HCT116 (cell line): ENCODE measurements at regions not wholly inside any gene's neighbourhood (a gene's known extent, or its start where the extent isn't known, plus 50 kb on each side); places are given as distances from the start of the nearest gene placed in this dataset.

Experiments
- ATAC-seq: fragments of 200-7000 bp; cut with Tn5 transposase; 2 replicates; pipeline ENCODE4 v1.9.1; 2020; ENCODE audit warnings: mild to moderate bottlenecking, moderate library complexity
- BruUV-seq: library from RNA; stranded (reverse); fragments of 400-500 nt; replicated peaks from 2 replicates; lab custom pipeline; 2021; lab: Mats Ljungman, UMichigan
- CTCF ChIA-PET: fragments of 300-600 bp; sonication (Branson Sonifier 250); formaldehyde crosslinking; loops from one replicate; lab custom pipeline; 2021; ENCODE audit warnings: antibody characterized with exemption; lab: Charles Lee
- POLR2A ChIA-PET: fragments of 300-600, 350-600 bp; sonication (Branson Sonifier 250); formaldehyde crosslinking; loops from one replicate; lab custom pipeline; 2021; ENCODE audit warnings: antibody characterized with exemption; lab: Charles Lee
- RAD21 ChIA-PET, 2 experiments: fragments of 300-600 bp; sonication (Branson Sonifier 250); formaldehyde crosslinking; loops; one replicate each; lab custom pipeline; 2023; ENCODE audit warnings: low total read pairs in 2 of 2; ENCODE audit not compliant: uncharacterized antibody in 2 of 2, unreplicated experiment in 2 of 2, low non-redundant PET in 1 of 2; lab: Charles Lee
- DNase-seq: peaks from one replicate; pipeline ENCODE4 v3.0.0-alpha.2; 2010; ENCODE audit warnings: low read depth, low spot score
- H2AFZ ChIP-seq: fragments of 200-600 bp; shearing (Covaris generic), sonication (generic); 2 replicates; pipeline ENCODE4 v1.6.1; 2017; ENCODE audit warnings: low read depth, mixed run types, mixed read lengths, antibody characterized with exemption, low read length; ENCODE audit not compliant: poor library complexity, severe bottlenecking
- H3K27ac ChIP-seq: 2 replicates; pipeline ENCODE4 v1.5.1; 2012; ENCODE audit warnings: low read depth, low read length
- H3K27me3 ChIP-seq: fragments of 200-600 bp; sonication (generic); 2 replicates; pipeline ENCODE4 v1.6.1; 2016; ENCODE audit warnings: mixed run types, low read length, mixed read lengths; ENCODE audit not compliant: insufficient read depth
- H3K36me3 ChIP-seq, 2 experiments: fragments of 200-500 bp in 1 of 2; fragments of 200-600 bp in 1 of 2; sonication (Bioruptor generic) in 1 of 2; sonication (generic) in 1 of 2; 2 replicates each; pipeline versions ENCODE4 v1.5.1 to v1.6.1; 2014 to 2016; ENCODE audit warnings: low read length in 2 of 2, inconsistent platforms in 1 of 2, mixed read lengths in 1 of 2, mixed run types in 1 of 2; ENCODE audit not compliant: insufficient read depth in 2 of 2, control insufficient read depth in 1 of 2
- H3K4me1 ChIP-seq, 2 experiments: fragments of 200-600 bp in 1 of 2; sonication (generic) in 1 of 2; 2 replicates each; pipeline versions ENCODE4 v1.5.1 to v1.6.1; 2012 to 2017; ENCODE audit warnings: low read length in 2 of 2, inconsistent platforms in 1 of 2, mild to moderate bottlenecking in 1 of 2, mixed read lengths in 1 of 2, mixed run types in 1 of 2, moderate library complexity in 1 of 2; ENCODE audit not compliant: insufficient read depth in 2 of 2, control insufficient read depth in 1 of 2
- H3K4me2 ChIP-seq: fragments of 200-600 bp; sonication (generic); 2 replicates; pipeline ENCODE4 v1.6.1; 2017; ENCODE audit warnings: mixed run types, low read length, mixed read lengths
- H3K4me3 ChIP-seq, 2 experiments: fragments of 200-600 bp in 1 of 2; sonication (generic) in 1 of 2; replicated peaks in 1 of 2; 2 replicates each; pipeline ENCODE4 v1.5.1; 2011 to 2016; ENCODE audit warnings: low read length in 2 of 2, control low read depth in 1 of 2, low read depth in 1 of 2, mild to moderate bottlenecking in 1 of 2, mixed read lengths in 1 of 2, mixed run types in 1 of 2
- H3K79me2 ChIP-seq: fragments of 200-600 bp; sonication (generic); 2 replicates; pipeline ENCODE4 v1.6.1; 2017; ENCODE audit warnings: mild to moderate bottlenecking, mixed run types, low read length, moderate library complexity, mixed read lengths; ENCODE audit not compliant: insufficient read depth
- H3K9ac ChIP-seq: fragments of 200-600 bp; sonication (generic); 2 replicates; pipeline ENCODE4 v1.6.1; 2016; ENCODE audit warnings: low read length, mixed read lengths
- H3K9me2 ChIP-seq: fragments of 200-600 bp; sonication (generic), shearing (Covaris generic); 2 replicates; pipeline ENCODE4 v1.6.1; 2017; ENCODE audit warnings: mixed run types, mild to moderate bottlenecking, moderate library complexity; ENCODE audit not compliant: insufficient read depth
- H3K9me3 ChIP-seq, 2 experiments: fragments of 200-500 bp in 1 of 2; fragments of 200-600 bp in 1 of 2; sonication (Bioruptor generic) in 1 of 2; sonication (generic) in 1 of 2; 2 replicates each; pipeline ENCODE4 v1.6.1; 2014 to 2017; ENCODE audit warnings: low read length in 2 of 2, mixed read lengths in 2 of 2, inconsistent platforms in 1 of 2, low read depth in 1 of 2, mild to moderate bottlenecking in 1 of 2, mixed run types in 1 of 2, moderate library complexity in 1 of 2; ENCODE audit not compliant: control insufficient read depth in 1 of 2, insufficient read depth in 1 of 2
- H4K20me1 ChIP-seq: fragments of 200-600 bp; sonication (generic), shearing (Covaris generic); 2 replicates; pipeline ENCODE4 v1.6.1; 2017; ENCODE audit warnings: mixed run types, mild to moderate bottlenecking, moderate library complexity; ENCODE audit not compliant: insufficient read depth
- CTCF ChIP-seq, 3 experiments: fragments of 200-600 bp in 1 of 3; sonication (generic) in 1 of 3; IDR thresholded peaks in 2 of 3; conservative IDR thresholded peaks in 1 of 3; 2 replicates each; pipeline ENCODE4 v1.5.1; 2012 to 2017; ENCODE audit warnings: low read depth in 2 of 3, low read length in 2 of 3, antibody characterized with exemption in 1 of 3, borderline replicate concordance in 1 of 3, control low read depth in 1 of 3, mild to moderate bottlenecking in 1 of 3, mixed read lengths in 1 of 3, mixed run types in 1 of 3, moderate library complexity in 1 of 3; ENCODE audit not compliant: insufficient read depth in 1 of 3
- EZH2 ChIP-seq: fragments of 200-600 bp; sonication (generic); IDR thresholded peaks from 2 replicates; pipeline ENCODE4 v1.6.1; 2017; ENCODE audit warnings: antibody characterized with exemption, mixed run types
- JUND ChIP-seq: IDR thresholded peaks from 2 replicates; pipeline ENCODE4 v1.6.1; 2012
- MAX ChIP-seq: IDR thresholded peaks from 2 replicates; pipeline ENCODE4 v1.6.1; 2012
- POLR2AphosphoS5 ChIP-seq: IDR thresholded peaks from 2 replicates; pipeline ENCODE4 v1.6.1; 2011; ENCODE audit warnings: mild to moderate bottlenecking, low read depth, low read length, moderate library complexity
- SIN3A ChIP-seq: IDR thresholded peaks from 2 replicates; pipeline ENCODE4 v1.6.1; 2012; ENCODE audit warnings: low read depth
- SP1 ChIP-seq: IDR thresholded peaks from 2 replicates; pipeline ENCODE4 v1.6.1; 2012; ENCODE audit warnings: low read depth
- TCF7L2 ChIP-seq: IDR thresholded peaks from 2 replicates; pipeline ENCODE4 v1.7.0; 2011; ENCODE audit warnings: borderline replicate concordance, inconsistent platforms; ENCODE audit not compliant: insufficient read depth, insufficient read length; ENCODE audit errors: extremely low read depth
- ZBTB33 ChIP-seq: IDR thresholded peaks from 2 replicates; pipeline ENCODE4 v1.6.1; 2011; ENCODE audit warnings: mild to moderate bottlenecking, low read length, moderate library complexity; ENCODE audit not compliant: insufficient replicate concordance; ENCODE audit errors: extremely low read depth
- ZFX ChIP-seq: fragments of 450-650 bp; IDR thresholded peaks from 2 replicates; pipeline ENCODE4 v1.6.1; 2017
- ZNF274 ChIP-seq: fragments of 200-500 bp; sonication (Bioruptor generic); IDR thresholded peaks from 2 replicates; pipeline ENCODE4 v1.6.1; 2014; ENCODE audit warnings: mild to moderate bottlenecking, low read depth, low read length, inconsistent platforms
- intact Hi-C: fragments of 100-400 bp; cut with micrococcal nuclease; formaldehyde crosslinking; loops from 2 replicates; pipeline ENCODE4 v1.10.0; 2022
- TF ChIP-seq, protein P1 (sequence below): IDR thresholded peaks from 2 replicates; pipeline ENCODE4 v1.6.1; 2012; ENCODE audit warnings: low read depth
- TF ChIP-seq, protein P2 (sequence below): IDR thresholded peaks from 2 replicates; pipeline ENCODE4 v1.6.1; 2012

- TF ChIP-seq, protein P1, sequence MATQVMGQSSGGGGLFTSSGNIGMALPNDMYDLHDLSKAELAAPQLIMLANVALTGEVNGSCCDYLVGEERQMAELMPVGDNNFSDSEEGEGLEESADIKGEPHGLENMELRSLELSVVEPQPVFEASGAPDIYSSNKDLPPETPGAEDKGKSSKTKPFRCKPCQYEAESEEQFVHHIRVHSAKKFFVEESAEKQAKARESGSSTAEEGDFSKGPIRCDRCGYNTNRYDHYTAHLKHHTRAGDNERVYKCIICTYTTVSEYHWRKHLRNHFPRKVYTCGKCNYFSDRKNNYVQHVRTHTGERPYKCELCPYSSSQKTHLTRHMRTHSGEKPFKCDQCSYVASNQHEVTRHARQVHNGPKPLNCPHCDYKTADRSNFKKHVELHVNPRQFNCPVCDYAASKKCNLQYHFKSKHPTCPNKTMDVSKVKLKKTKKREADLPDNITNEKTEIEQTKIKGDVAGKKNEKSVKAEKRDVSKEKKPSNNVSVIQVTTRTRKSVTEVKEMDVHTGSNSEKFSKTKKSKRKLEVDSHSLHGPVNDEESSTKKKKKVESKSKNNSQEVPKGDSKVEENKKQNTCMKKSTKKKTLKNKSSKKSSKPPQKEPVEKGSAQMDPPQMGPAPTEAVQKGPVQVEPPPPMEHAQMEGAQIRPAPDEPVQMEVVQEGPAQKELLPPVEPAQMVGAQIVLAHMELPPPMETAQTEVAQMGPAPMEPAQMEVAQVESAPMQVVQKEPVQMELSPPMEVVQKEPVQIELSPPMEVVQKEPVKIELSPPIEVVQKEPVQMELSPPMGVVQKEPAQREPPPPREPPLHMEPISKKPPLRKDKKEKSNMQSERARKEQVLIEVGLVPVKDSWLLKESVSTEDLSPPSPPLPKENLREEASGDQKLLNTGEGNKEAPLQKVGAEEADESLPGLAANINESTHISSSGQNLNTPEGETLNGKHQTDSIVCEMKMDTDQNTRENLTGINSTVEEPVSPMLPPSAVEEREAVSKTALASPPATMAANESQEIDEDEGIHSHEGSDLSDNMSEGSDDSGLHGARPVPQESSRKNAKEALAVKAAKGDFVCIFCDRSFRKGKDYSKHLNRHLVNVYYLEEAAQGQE = no peak
- TF ChIP-seq SP1 = no peak
These were observed 365.0 kb downstream of the HRH4 start (continued) for GRCh38 chr18:24825397-24825796.

DNA sequence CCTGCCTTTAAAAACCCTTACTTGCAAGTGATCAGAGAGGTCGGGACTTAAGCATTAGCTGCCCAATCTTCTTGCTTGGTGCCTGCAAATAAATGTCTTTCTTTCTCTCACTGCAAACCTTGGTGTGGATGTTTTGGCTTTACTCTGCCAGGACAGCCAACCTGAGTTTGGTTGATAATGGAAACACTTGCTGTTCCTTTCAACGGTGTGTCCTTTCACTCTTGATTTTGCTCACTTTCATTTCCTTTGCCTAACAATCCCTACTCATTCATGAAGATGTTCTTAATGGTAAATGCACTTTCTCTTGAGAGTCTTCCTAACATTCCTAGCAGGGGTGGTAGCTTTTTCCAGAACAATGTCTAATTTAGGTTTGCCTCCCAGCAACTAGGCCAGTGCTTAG lies 366.2 kb downstream of the HRH4 start:
- DNase-seq = no peak
- ChIA-PET POLR2A (no interaction called here), RAD21 (no interaction called here), CTCF (no interaction called here)
- no TSS peak for BruUV-seq
- Histone ChIP-seq H3K36me3 (no peaks in the 10 kb centered on the region), H3K4me1 (no peaks in the 10 kb centered on the region), H3K4me3 (no peak overlapping the region), H3K27ac (no peak overlapping the region), H3K9ac (no peak overlapping the region), H3K79me2 (no peaks in the 10 kb centered on the region), H3K27me3 (peaks cover 29% of the 10 kb centered on the region), H3K9me3 (no peaks in the 10 kb centered on the region), H4K20me1 (no peaks in the 10 kb centered on the region), H3K4me2 (no peak overlapping the region), H3K9me2 (no peaks in the 10 kb centered on the region), H2AFZ (no peak overlapping the region)
- no peak for ATAC-seq
- intact Hi-C loops = no loop called here
- TF ChIP-seq, protein P2, sequence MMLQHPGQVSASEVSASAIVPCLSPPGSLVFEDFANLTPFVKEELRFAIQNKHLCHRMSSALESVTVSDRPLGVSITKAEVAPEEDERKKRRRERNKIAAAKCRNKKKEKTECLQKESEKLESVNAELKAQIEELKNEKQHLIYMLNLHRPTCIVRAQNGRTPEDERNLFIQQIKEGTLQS = no peak
- TF ChIP-seq JUND (no peak), TCF7L2 (no peak), EZH2 (no peak), CTCF (IDR thresholded peaks at IDR 0.05 in 2 of 3, conservative IDR thresholded peaks at IDR 0.05 in 1 of 3; ENCODE audit: borderline replicate concordance in 1 of 3, insufficient read depth in 1 of 3, low read depth in 2 of 3, low read length in 2 of 3) (no peak), ZBTB33 (no peak), ZNF274 (no peak), SP1 (no peak), MAX (no peak), SIN3A (no peak), POLR2AphosphoS5 (no peak), ZFX (no peak)
- TF ChIP-seq, protein P1 = no peak
